ENCODE measurements at regions not wholly inside any gene's neighbourhood (a gene's known extent, or its start where the extent isn't known, plus 50 kb on each side); places are given as distances from the start of the nearest gene placed in this dataset.

GRCh38 chr20:53800883-53801604 is 207.4 kb upstream of the ZNF217 start:
- DNase-seq = no peak
- no peaks in the 10 kb centered on the region for H3K36me3 ChIP-seq (replicated peaks in 1 of 2)
- H3K4me1 ChIP-seq (replicated peaks in 1 of 2) = no peaks in the 10 kb centered on the region
- no peaks in the 10 kb centered on the region for H3K9me3 ChIP-seq (replicated peaks in 1 of 3)
- no peak overlapping the region for H3K27ac ChIP-seq
- H3K27me3 ChIP-seq = no peaks in the 10 kb centered on the region
- H3K4me3 ChIP-seq = no peak overlapping the region
- TF ChIP-seq CTCF (IDR thresholded peaks at IDR 0.05) (no peak), POLR2A (IDR thresholded peaks at IDR 0.05) (no peak)
- intact Hi-C loops (cut with DNase I) = no loop called here
- WGBS, 4 donors = 76 to 86% (median 83%) methylated on average over 13 of the region's 13 CpGs

- 93 to 97% (median 95%) methylated on average over 1 of the region's 1 CpG for WGBS, 4 donors
- Histone ChIP-seq H3K9me3 (replicated peaks in 1 of 3) (no peaks in the 10 kb centered on the region), H3K27ac (no peak overlapping the region), H3K4me3 (no peak overlapping the region), H3K4me1 (replicated peaks in 1 of 2) (no peaks in the 10 kb centered on the region), H3K36me3 (replicated peaks in 1 of 2) (no peaks in the 10 kb centered on the region), H3K27me3 (no peaks in the 10 kb centered on the region)
- TF ChIP-seq POLR2A (IDR thresholded peaks at IDR 0.05) (no peak), CTCF (IDR thresholded peaks at IDR 0.05) (no peak)
- intact Hi-C loops (cut with DNase I) = no loop called here
- DNase-seq = no peak
These were observed 206.8 kb upstream of the ZNF217 start for GRCh38 chr20:53800418-53800817.

DNA sequence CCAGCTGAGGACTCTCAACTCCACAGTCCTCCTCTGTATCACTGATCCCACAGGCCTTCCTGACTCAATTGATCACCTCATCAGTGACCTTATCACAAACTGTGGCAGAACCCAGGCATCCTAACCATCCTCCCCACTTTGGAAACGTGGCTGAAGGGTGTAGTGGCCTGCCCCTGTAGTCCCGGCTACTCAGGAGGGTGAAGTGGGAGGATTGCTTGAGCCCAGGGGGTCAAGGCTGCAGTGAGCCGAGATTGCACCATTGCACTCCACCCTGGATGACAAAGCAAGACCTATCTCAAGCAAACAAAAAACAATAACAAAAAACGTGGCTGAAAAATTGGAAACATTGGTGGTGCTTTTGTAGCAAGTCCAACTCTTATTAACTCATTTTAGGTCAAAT is 203.4 kb upstream of the ZNF217 start:
- Histone ChIP-seq H3K9me3 (replicated peaks in 1 of 3) (no peaks in the 10 kb centered on the region), H3K4me3 (no peak overlapping the region), H3K27ac (no peak overlapping the region), H3K4me1 (replicated peaks in 1 of 2) (no peaks in the 10 kb centered on the region), H3K36me3 (replicated peaks in 1 of 2) (no peaks in the 10 kb centered on the region), H3K27me3 (no peaks in the 10 kb centered on the region)
- 45 to 66% (median 55%) methylated on average over 4 of the region's 4 CpGs for WGBS, 4 donors
- TF ChIP-seq CTCF (IDR thresholded peaks at IDR 0.05) (no peak), POLR2A (IDR thresholded peaks at IDR 0.05) (no peak)
- DNase-seq = no peak
- intact Hi-C loops (cut with DNase I) = no loop called here

DNA sequence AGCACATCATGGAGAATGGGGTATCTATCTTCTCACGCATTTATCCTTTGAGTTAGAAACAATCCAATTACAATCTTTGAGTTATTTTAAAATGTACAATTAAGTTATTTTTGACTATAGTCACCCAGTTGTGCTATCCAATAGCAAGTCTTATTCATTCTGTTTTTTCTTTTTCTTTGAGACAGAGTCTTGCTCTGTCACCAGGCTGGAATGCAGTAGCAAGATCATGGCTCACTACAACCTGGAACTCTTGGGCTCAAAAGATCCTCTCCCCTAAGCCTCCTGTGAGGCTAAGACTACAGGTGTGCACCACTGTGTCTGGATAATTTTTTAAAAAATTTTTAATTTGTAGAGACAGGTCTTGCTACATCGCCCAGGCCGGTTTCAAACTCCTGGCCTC is 201.5 kb upstream of the ZNF217 start:
- H3K4me3 ChIP-seq = no peak overlapping the region
- WGBS, 4 donors = 94 to 99% (median 95%) methylated on average over 3 of the region's 3 CpGs
- no peaks in the 10 kb centered on the region for H3K9me3 ChIP-seq (replicated peaks in 1 of 3)
- intact Hi-C loops (cut with DNase I) = no loop called here
- H3K27ac ChIP-seq = no peak overlapping the region
- no peaks in the 10 kb centered on the region for H3K4me1 ChIP-seq (replicated peaks in 1 of 2)
- no peaks in the 10 kb centered on the region for H3K36me3 ChIP-seq (replicated peaks in 1 of 2)
- TF ChIP-seq CTCF (IDR thresholded peaks at IDR 0.05) (no peak), POLR2A (IDR thresholded peaks at IDR 0.05) (no peak)
- H3K27me3 ChIP-seq = no peaks in the 10 kb centered on the region
- DNase-seq = no peak

Measured in adrenal gland (tissue), 9 donors.